NCI-H748 (cell line): ENCODE measurements at regions not wholly inside any gene's neighbourhood (a gene's known extent, or its start where the extent isn't known, plus 50 kb on each side); places are given as distances from the start of the nearest gene placed in this dataset.

Experiments
- DNase-seq: peaks from one replicate; lab custom pipeline; 2025; ENCODE audit not compliant: unreplicated experiment; lab: John Stamatoyannopoulos, UW

GRCh38 chr11:121241343-121242211, 51.0 kb upstream of the SC5D start:
- peak; percentile 31 for DNase-seq
